HUES6 (cell line): ENCODE measurements at regions not wholly inside any gene's neighbourhood (a gene's known extent, or its start where the extent isn't known, plus 50 kb on each side); places are given as distances from the start of the nearest gene placed in this dataset.

Source experiments
- H3K27ac ChIP-seq: 2 replicates; pipeline ENCODE4 v1.7.0; 2013; ENCODE audit warnings: low read depth, mild to moderate bottlenecking, low read length, inconsistent platforms
- H3K27me3 ChIP-seq: 2 replicates; pipeline ENCODE4 v1.6.1; 2013; ENCODE audit warnings: low read length; ENCODE audit not compliant: control insufficient read depth, insufficient read depth
- H3K36me3 ChIP-seq: 2 replicates; pipeline ENCODE4 v1.6.1; 2013; ENCODE audit warnings: low read length; ENCODE audit not compliant: control insufficient read depth, insufficient read depth
- H3K4me1 ChIP-seq: 2 replicates; pipeline ENCODE4 v1.6.1; 2013; ENCODE audit warnings: low read length; ENCODE audit not compliant: control insufficient read depth, insufficient read depth
- H3K4me3 ChIP-seq: 2 replicates; pipeline ENCODE4 v1.5.1; 2013; ENCODE audit warnings: low read depth, low read length
- H3K9ac ChIP-seq: one replicate; pipeline ENCODE4 v1.6.1; 2013; ENCODE audit warnings: mild to moderate bottlenecking, low read length
- H3K9me3 ChIP-seq: 2 replicates; pipeline ENCODE4 v1.6.1; 2013; ENCODE audit warnings: low read depth, low read length; ENCODE audit not compliant: control insufficient read depth, insufficient read depth

DNA sequence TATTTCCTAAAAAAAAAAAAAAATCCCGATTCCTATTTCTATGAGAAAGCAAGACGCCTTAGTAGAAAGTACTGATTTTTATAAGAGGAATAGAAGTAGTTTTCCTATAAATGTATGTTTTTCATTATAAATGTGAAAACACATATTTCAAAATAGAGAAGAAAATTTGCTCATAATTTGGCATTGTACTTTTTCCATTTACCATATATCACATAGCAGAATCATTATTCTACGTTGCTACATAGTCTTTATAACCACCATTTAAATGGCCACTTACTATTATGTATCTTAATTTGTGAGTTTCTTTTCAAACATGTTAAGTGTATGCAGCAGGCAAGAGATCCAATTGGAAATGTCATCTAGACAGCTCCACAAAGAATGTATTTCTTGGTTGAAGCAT is 99.0 kb downstream of the CCDC34 start:
- Histone ChIP-seq H3K36me3 (no peaks in the 10 kb centered on the region), H3K4me3 (no peak overlapping the region), H3K9me3 (no peaks in the 10 kb centered on the region)

GRCh38 chr11:27263046-27263445 is 100.0 kb downstream of the CCDC34 start:
- Histone ChIP-seq H3K27me3 (no peaks in the 10 kb centered on the region), H3K9ac (no peak overlapping the region), H3K36me3 (no peaks in the 10 kb centered on the region), H3K4me1 (no peaks in the 10 kb centered on the region), H3K9me3 (no peaks in the 10 kb centered on the region), H3K27ac (no peak overlapping the region), H3K4me3 (no peak overlapping the region)

More for the DNA sequence above, 99.0 kb downstream of the CCDC34 start:
- Histone ChIP-seq H3K27ac (no peak overlapping the region), H3K27me3 (no peaks in the 10 kb centered on the region), H3K4me1 (no peaks in the 10 kb centered on the region), H3K9ac (no peak overlapping the region)

GRCh38 chr11:27255447-27255828 is 107.6 kb downstream of the CCDC34 start:
- no peaks in the 10 kb centered on the region for H3K27me3 ChIP-seq
- H3K9ac ChIP-seq = no peak overlapping the region
- no peaks in the 10 kb centered on the region for H3K4me1 ChIP-seq

GRCh38 chr11:27254744-27255446 is 108.1 kb downstream of the CCDC34 start:
- no peaks in the 10 kb centered on the region for H3K27me3 ChIP-seq
- peaks cover under 1% of the 10 kb centered on the region; the same call in 1 of the 2 replicates for H3K4me1 ChIP-seq
- no peak overlapping the region for H3K9ac ChIP-seq
- peaks cover 17% of the 10 kb centered on the region; the same call in 1 of the 2 replicates for H3K9me3 ChIP-seq
- no peak overlapping the region for H3K27ac ChIP-seq
- no peaks in the 10 kb centered on the region for H3K36me3 ChIP-seq
- H3K4me3 ChIP-seq = no peak overlapping the region

More at GRCh38 chr11:27255447-27255828, 107.6 kb downstream of the CCDC34 start:
- Histone ChIP-seq H3K4me3 (no peak overlapping the region), H3K27ac (no peak overlapping the region), H3K36me3 (no peaks in the 10 kb centered on the region), H3K9me3 (peaks cover 17% of the 10 kb centered on the region; the same call in 1 of the 2 replicates)

DNA sequence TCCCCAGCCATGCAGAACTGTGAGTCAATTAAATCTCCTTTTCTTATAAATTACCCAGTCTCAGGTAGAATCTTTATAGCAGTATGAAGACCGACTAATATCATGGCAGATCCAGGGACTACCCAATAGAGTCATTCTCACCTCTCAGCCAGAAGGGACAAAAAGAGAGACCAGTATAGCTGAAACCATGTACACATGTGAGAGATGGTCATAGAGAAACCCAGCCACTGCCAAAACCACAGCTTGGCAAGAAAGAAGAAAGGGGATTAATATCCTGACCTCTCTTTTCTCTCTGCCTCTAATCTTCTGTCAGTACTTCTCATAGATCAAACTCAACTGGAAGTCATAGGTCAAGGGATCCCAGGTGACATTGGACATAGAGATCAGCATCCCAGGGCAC is 109.8 kb downstream of the CCDC34 start:
- H3K4me1 ChIP-seq = peaks cover 18% of the 10 kb centered on the region

GRCh38 chr11:27250867-27251665 is 111.9 kb downstream of the CCDC34 start:
- Histone ChIP-seq H3K36me3 (no peaks in the 10 kb centered on the region), H3K9ac (no peak overlapping the region), H3K4me3 (no peak overlapping the region), H3K27me3 (no peaks in the 10 kb centered on the region), H3K4me1 (peaks cover 31% of the 10 kb centered on the region), H3K9me3 (peaks cover 13% of the 10 kb centered on the region; the same call in 1 of the 2 replicates), H3K27ac (no peak overlapping the region)

More for the DNA sequence above, 109.8 kb downstream of the CCDC34 start:
- Histone ChIP-seq H3K27ac (no peak overlapping the region), H3K4me3 (no peak overlapping the region), H3K9me3 (peaks cover 17% of the 10 kb centered on the region; the same call in 1 of the 2 replicates), H3K36me3 (no peaks in the 10 kb centered on the region), H3K9ac (no peak overlapping the region), H3K27me3 (no peaks in the 10 kb centered on the region)

DNA sequence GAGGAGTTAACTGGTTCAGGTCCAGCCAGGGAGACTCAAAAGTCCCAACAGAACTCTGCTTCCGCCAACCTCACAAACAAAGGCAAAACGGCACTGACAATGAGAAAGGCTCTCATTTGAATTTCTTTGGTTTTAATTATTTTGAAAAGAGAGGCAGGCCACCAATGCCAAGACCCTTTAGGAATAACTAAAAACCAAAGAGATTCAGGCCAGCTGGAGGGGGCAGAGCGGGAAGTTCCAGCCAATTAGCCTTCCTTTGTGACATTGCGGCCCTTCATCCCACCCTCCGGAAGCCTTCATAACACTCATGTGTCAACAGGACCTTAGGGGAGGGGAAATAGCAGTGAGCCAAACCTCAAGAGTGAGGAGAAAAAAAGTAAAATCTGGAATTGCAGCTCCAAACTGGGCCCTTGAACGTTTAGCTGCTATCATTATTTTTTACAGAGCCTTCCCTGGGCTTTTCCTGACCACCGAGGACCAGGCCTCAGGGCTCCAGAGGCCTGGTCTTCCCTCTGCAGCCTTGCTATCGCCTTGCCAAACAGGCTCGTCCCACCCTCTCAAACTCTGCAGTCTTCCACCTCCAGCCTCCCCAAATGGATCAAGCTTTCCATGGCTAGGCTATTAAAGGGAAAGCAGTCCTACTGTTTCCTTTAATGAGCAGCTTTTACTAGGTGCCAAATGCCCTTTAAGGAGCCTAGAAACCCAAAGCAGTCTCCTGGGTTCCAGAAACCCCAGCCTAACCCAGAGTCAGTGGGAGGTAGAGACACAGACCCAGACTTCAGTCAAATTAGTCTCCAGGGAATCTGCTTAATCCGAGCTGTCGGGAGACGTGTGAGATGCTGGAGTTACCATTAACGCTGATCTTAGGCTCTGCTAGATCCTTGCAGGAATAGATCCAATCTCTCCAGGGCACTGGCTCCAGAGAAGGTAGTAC is 114.2 kb downstream of the CCDC34 start:
- Histone ChIP-seq H3K4me1 (peaks cover 31% of the 10 kb centered on the region), H3K9me3 (no peaks in the 10 kb centered on the region), H3K36me3 (no peaks in the 10 kb centered on the region), H3K4me3 (no peak overlapping the region), H3K9ac (peak overlapping the region; percentile 63), H3K27me3 (no peaks in the 10 kb centered on the region), H3K27ac (peak overlapping the region; percentile 57; the same call in 1 of the 2 replicates)

GRCh38 chr11:27247660-27248059 is 115.4 kb downstream of the CCDC34 start:
- Histone ChIP-seq H3K36me3 (no peaks in the 10 kb centered on the region), H3K27ac (peak overlapping the region; percentile 57; the same call in 1 of the 2 replicates), H3K27me3 (no peaks in the 10 kb centered on the region), H3K4me3 (no peak overlapping the region), H3K4me1 (peaks cover 42% of the 10 kb centered on the region), H3K9me3 (no peaks in the 10 kb centered on the region), H3K9ac (peak overlapping the region; percentile 63)

DNA sequence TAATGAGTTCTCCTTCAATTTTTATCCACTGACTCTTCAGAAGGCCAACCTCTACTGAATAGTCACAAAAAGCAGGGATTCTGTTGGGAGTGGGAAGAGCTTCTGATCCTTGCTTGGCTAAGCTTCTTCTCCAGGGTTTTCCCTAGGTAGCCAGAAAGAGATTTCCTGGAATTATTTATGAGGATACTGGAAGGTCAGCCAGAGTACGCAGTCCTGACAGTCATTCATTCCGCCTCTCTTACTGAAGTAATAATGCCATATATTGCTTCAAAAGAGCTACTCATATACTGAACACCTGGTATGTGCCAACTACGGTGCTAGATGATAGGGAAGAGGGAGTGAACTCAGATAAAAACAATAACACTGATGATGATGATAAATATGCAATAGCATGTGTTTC is 116.1 kb downstream of the CCDC34 start:
- Histone ChIP-seq H3K4me1 (peaks cover 45% of the 10 kb centered on the region), H3K4me3 (no peak overlapping the region), H3K9me3 (no peaks in the 10 kb centered on the region), H3K27me3 (no peaks in the 10 kb centered on the region), H3K27ac (no peak overlapping the region; the same call in 1 of the 2 replicates), H3K36me3 (no peaks in the 10 kb centered on the region), H3K9ac (no peak overlapping the region)

GRCh38 chr11:27244900-27245299 is 118.1 kb downstream of the CCDC34 start:
- H3K27me3 ChIP-seq = no peaks in the 10 kb centered on the region

More at GRCh38 chr11:27244900-27245299, 118.1 kb downstream of the CCDC34 start:
- no peak overlapping the region for H3K9ac ChIP-seq
- no peaks in the 10 kb centered on the region for H3K9me3 ChIP-seq
- peaks cover 44% of the 10 kb centered on the region for H3K4me1 ChIP-seq
- no peaks in the 10 kb centered on the region for H3K36me3 ChIP-seq
- no peak overlapping the region for H3K27ac ChIP-seq
- no peak overlapping the region for H3K4me3 ChIP-seq
